WI38 (cell line): ENCODE measurements at regions not wholly inside any gene's neighbourhood (a gene's known extent, or its start where the extent isn't known, plus 50 kb on each side); places are given as distances from the start of the nearest gene placed in this dataset.

Experiments used
- H3K4me3 ChIP-seq: 2 replicates; pipeline ENCODE4 v1.5.1; 2011; ENCODE audit warnings: low read depth, mild to moderate bottlenecking, control low read depth, low read length
- CTCF ChIP-seq: IDR thresholded peaks from 2 replicates; pipeline ENCODE4 v1.5.1; 2012; ENCODE audit warnings: low read depth, mild to moderate bottlenecking, control low read depth, low read length

GRCh38 chr18:72375618-72376017, 168.5 kb downstream of the CBLN2 start:
- no peak overlapping the region for H3K4me3 ChIP-seq
- no peak for TF ChIP-seq CTCF

DNA sequence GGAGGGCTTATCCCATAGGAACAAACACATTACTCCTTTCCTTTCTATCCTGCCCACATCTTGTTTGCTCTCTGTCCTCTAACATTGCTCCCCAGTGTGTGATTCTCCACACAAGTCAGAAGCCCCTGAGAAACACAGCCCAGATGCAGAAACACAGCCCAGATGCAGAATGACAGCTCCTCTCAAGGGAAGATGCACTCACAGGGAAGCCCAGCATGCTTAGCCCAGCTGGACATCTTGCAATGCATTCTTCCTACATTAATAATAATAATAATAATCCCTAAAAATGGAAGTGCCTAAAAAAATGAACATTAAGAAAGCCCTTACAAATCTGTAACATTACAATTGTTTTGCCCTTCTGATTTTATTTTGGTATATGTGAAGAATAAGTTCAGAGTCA, 172.1 kb downstream of the CBLN2 start:
- no peak overlapping the region for H3K4me3 ChIP-seq
- TF ChIP-seq CTCF = no peak

DNA sequence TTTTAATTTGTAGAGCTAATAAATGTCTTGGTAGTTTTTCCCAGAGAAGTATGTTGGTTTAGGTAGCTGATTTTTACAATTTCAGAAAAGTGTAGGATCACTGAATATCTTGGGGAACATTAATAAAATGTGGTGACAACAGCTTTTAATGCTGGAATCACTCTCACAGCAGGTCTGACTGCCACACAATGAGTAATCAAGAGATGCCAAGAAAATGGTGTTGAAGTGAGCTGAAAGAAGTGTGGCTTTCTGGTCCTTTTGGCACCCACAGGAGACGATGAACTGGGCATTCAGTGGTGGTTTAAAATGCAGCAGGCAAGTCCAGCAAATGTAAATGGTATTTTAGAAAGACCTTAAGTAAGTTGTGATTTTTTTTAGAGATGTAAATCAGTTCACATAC, 175.8 kb downstream of the CBLN2 start:
- no peak overlapping the region for H3K4me3 ChIP-seq
- TF ChIP-seq CTCF = no peak

DNA sequence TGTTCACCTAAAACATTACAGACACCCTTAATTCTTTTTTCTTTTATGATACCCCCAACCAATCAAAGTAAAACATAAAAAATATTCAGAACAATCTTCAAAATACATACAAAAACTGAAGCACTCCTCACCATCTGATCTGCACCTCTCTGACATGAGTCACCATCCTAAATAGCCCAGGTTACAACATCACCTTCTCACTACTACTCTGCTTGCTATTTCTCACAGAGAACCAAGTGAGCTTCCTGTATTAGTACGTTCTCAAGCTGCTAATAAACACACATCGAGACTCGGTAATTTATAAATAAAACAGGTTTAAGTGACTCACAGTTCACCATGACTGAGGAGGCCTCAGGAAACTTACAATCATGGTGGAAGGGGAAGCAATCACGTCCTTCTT, 183.5 kb downstream of the CBLN2 start:
- TF ChIP-seq CTCF = no peak
- H3K4me3 ChIP-seq = no peak overlapping the region

- H3K4me3 ChIP-seq = no peak overlapping the region
- no peak for TF ChIP-seq CTCF
These were observed 201.2 kb downstream of the CBLN2 start for GRCh38 chr18:72342933-72343332.

DNA sequence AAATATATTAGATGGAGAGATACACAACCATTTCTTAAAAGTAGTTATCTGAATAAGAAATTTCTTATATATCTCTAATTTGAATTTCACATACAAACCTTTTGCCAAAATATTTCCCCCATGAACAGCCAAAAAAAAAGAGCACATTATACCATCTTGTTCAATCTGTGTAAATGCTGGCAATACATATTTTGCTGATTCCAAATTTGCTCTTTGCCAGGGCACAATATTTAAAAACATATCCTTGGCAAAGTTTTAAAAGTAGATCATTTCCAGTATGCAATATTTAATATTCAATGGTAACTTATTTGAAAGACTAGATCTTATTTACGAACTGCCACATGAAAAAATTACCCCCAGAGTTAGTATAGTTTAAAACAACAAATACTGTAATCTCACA, 204.2 kb downstream of the CBLN2 start:
- no peak for TF ChIP-seq CTCF
- no peak overlapping the region for H3K4me3 ChIP-seq

DNA sequence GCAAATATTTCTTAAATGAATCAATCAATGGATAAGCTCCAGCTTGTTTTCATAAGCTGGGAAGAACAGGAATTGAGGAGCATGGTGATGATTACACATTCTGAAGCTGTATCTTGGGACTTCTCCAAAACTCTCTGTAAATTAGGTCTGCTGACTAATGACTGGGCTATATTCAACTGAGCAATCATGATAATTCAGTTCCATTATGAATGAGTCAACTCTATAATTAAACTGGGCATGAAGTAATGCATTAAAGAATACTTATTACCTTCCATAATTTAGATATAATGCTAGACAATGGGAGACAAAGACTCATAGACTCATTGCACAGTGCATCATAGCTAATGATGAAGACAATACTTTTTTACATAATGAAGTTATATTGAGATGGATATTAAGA, 207.4 kb downstream of the CBLN2 start:
- H3K4me3 ChIP-seq = no peak overlapping the region
- TF ChIP-seq CTCF = no peak
